ENCODE measurements at regions not wholly inside any gene's neighbourhood (a gene's known extent, or its start where the extent isn't known, plus 50 kb on each side); places are given as distances from the start of the nearest gene placed in this dataset.

- no peak for TF ChIP-seq CHD1 (IDR thresholded peaks at IDR 0.05; ENCODE audit: low read depth, low read length)
- peak; percentile 32 for TF ChIP-seq CUX1 (IDR thresholded peaks at IDR 0.05; ENCODE audit: insufficient replicate concordance, low read depth, low read length)
- TF ChIP-seq EZH2 (IDR thresholded peaks at IDR 0.05; ENCODE audit: borderline replicate concordance, control insufficient read depth, low read depth, low read length), result no peak
- no peak for TF ChIP-seq MYC (IDR thresholded peaks at IDR 0.05; ENCODE audit: insufficient read depth, insufficient read length, insufficient replicate concordance, low read length, severe bottlenecking)
- TF ChIP-seq MAX (IDR thresholded peaks at IDR 0.05; ENCODE audit: low read depth, low read length), result no peak
- no peak for TF ChIP-seq RFX5 (IDR thresholded peaks at IDR 0.05; ENCODE audit: low read depth, low read length)
Measured at GRCh38 chr1:82161700-82162141, 361.0 kb downstream of the ADGRL2 start.
